ENCODE measurements at regions not wholly inside any gene's neighbourhood (a gene's known extent, or its start where the extent isn't known, plus 50 kb on each side); places are given as distances from the start of the nearest gene placed in this dataset.

DNA sequence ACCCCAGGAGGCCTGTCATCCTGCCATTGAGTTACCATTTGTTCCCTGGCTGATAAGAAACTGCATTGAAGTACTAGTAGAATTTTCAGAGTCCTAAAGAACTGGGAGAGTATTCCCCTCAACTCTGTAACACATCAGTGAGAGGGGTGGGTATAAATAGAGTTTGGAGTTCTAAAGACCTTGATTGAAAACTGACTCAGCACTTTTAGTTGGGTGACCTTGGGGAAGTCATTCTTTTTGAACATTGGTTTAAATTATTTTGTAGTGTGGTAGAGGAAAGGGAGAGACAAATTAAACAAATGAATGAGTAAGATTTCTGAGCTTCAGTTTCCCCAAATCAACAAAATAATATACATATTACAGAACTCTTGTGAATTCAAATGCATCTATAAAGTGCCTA lies 344.5 kb upstream of the THBS1 start:
- Histone ChIP-seq H3K9me3 (ENCODE audit: control insufficient read depth in 1 of 2, low read length in 2 of 2) (no peaks in the 10 kb centered on the region), H3K27ac (ENCODE audit: low read length) (no peak overlapping the region), H3K27me3 (ENCODE audit: low read depth, low read length) (no peaks in the 10 kb centered on the region), H3K4me3 (ENCODE audit: low read depth in 1 of 2, low read length in 2 of 2) (no peak overlapping the region), H3K4me1 (ENCODE audit: control insufficient read depth in 1 of 2, insufficient read depth in 2 of 2, low read length in 2 of 2) (peaks cover 0 to 8% of the 10 kb centered on the region in 2 donors), H3K36me3 (ENCODE audit: control insufficient read depth in 1 of 2, insufficient read depth in 2 of 2, low read length in 2 of 2) (no peaks in the 10 kb centered on the region)

DNA sequence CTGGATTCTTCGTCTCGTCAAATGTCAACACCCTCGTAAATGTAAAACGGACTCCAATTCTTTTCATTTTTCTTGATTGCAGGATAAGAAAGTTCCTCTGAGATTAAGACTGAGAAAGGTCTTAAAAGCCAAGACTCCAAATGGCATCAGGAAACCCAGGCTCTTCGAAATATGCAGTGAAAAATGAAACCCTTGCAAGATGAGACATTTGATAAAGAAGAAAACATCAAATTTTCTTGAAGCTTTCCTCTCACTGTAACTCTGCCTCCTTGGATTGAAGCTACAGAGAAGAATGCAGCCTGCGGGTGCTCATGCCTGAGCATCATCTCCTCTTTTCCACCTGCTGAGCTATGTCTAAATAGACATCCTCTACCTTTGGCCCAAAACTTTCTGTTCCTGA lies 342.4 kb upstream of the THBS1 start:
- no peaks in the 10 kb centered on the region for H3K27me3 ChIP-seq (ENCODE audit: low read depth, low read length)
- H3K4me1 ChIP-seq (ENCODE audit: control insufficient read depth in 1 of 2, insufficient read depth in 2 of 2, low read length in 2 of 2) = no peaks in the 10 kb centered on the region
- no peaks in the 10 kb centered on the region for H3K9me3 ChIP-seq (ENCODE audit: control insufficient read depth in 1 of 2, low read length in 2 of 2)
- H3K27ac ChIP-seq (ENCODE audit: low read length) = no peak overlapping the region
- H3K4me3 ChIP-seq (ENCODE audit: low read depth in 1 of 2, low read length in 2 of 2) = no peak overlapping the region
- H3K36me3 ChIP-seq (ENCODE audit: control insufficient read depth in 1 of 2, insufficient read depth in 2 of 2, low read length in 2 of 2) = no peaks in the 10 kb centered on the region

DNA sequence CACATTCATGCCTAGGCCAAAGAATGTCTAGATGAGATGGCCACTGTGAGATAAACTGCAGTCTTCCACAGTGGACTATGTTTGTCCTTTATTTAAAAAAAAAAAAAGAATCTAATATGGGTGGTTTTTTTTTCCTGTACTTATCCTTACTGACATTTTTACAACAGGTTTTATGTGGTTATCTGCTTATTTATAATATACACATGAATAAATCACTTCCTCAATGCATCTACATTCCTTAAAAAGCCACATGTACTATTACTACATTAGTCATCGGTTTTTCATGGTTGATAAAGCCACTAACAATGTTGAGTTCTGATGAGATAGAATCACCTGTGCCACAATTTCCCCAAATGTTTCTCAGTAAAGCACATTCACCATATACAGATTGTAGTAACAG lies 341.3 kb upstream of the THBS1 start:
- H3K4me1 ChIP-seq (ENCODE audit: control insufficient read depth in 1 of 2, insufficient read depth in 2 of 2, low read length in 2 of 2) = no peaks in the 10 kb centered on the region
- H3K4me3 ChIP-seq (ENCODE audit: low read depth in 1 of 2, low read length in 2 of 2) = no peak overlapping the region
- no peaks in the 10 kb centered on the region for H3K9me3 ChIP-seq (ENCODE audit: control insufficient read depth in 1 of 2, low read length in 2 of 2)
- H3K27ac ChIP-seq (ENCODE audit: low read length) = no peak overlapping the region
- H3K27me3 ChIP-seq (ENCODE audit: low read depth, low read length) = no peaks in the 10 kb centered on the region
- H3K36me3 ChIP-seq (ENCODE audit: control insufficient read depth in 1 of 2, insufficient read depth in 2 of 2, low read length in 2 of 2) = no peaks in the 10 kb centered on the region

DNA sequence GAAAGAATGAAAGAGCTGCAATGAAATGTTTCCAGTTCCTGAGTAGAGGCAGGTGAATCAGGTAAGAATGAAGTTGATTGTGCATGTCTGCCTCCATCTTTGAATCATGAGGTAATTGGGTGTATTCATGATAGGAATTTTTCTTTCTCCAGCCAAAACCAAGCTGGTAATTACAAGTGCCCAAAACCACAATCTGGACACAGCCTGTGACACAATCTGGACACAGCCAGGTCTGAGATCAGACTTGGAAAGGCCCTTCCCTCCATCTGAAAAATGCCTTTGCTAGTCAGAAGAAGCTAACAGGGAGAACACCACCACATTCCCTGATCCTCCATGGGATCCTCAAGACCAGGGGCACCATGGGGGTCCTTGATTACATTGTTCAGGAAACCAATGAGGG lies 338.5 kb upstream of the THBS1 start:
- Histone ChIP-seq H3K9me3 (ENCODE audit: control insufficient read depth in 1 of 2, low read length in 2 of 2) (no peaks in the 10 kb centered on the region), H3K4me3 (ENCODE audit: low read depth in 1 of 2, low read length in 2 of 2) (no peak overlapping the region), H3K27ac (ENCODE audit: low read length) (no peak overlapping the region), H3K36me3 (ENCODE audit: control insufficient read depth in 1 of 2, insufficient read depth in 2 of 2, low read length in 2 of 2) (no peaks in the 10 kb centered on the region), H3K27me3 (ENCODE audit: low read depth, low read length) (no peaks in the 10 kb centered on the region), H3K4me1 (ENCODE audit: control insufficient read depth in 1 of 2, insufficient read depth in 2 of 2, low read length in 2 of 2) (no peaks in the 10 kb centered on the region)

DNA sequence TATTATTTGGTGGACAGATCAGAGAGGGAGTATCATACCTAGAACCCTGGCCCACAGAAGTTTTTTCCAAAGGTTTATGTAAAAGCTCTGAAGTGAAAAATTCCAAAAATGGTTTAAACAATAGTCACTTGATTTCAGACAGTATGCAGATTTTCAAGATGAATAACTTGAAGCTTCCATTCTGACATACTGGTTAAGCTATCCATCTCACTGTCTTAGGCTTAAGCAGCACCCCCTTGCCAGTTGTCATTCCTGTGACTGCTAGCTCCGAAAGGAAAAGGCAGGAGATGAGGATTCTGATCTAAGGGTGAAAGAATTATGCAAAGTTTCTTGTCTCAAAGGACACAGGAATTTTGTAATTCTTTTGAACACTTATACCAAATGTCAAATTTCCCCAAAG lies 337.5 kb upstream of the THBS1 start:
- no peak overlapping the region for H3K4me3 ChIP-seq (ENCODE audit: low read depth in 1 of 2, low read length in 2 of 2)
- no peaks in the 10 kb centered on the region for H3K4me1 ChIP-seq (ENCODE audit: control insufficient read depth in 1 of 2, insufficient read depth in 2 of 2, low read length in 2 of 2)
- H3K36me3 ChIP-seq (ENCODE audit: control insufficient read depth in 1 of 2, insufficient read depth in 2 of 2, low read length in 2 of 2) = no peaks in the 10 kb centered on the region

DNA sequence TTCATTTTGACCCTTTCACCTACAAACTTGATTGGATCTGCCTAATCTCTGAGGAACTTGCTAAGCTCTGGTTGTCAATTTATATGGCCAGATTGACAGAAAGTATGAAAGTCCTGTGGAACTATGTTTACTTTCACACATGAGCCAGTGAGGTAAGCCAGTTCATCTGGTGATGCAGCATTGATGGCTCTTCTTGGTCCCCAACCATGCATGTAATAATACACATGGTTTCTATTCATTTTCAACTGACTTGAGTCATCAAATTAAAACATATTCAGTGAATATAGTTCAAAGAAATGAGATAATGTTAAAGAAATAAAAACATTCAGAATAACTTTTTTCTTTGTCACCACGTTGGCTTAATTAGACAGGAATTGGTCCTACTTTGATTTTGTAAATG lies 336.1 kb upstream of the THBS1 start:
- no peak overlapping the region for H3K4me3 ChIP-seq (ENCODE audit: low read depth in 1 of 2, low read length in 2 of 2)
- no peaks in the 10 kb centered on the region for H3K36me3 ChIP-seq (ENCODE audit: control insufficient read depth in 1 of 2, insufficient read depth in 2 of 2, low read length in 2 of 2)
- H3K27ac ChIP-seq (ENCODE audit: low read length) = no peak overlapping the region
- no peaks in the 10 kb centered on the region for H3K4me1 ChIP-seq (ENCODE audit: control insufficient read depth in 1 of 2, insufficient read depth in 2 of 2, low read length in 2 of 2)
- H3K27me3 ChIP-seq (ENCODE audit: low read depth, low read length) = no peaks in the 10 kb centered on the region
- no peaks in the 10 kb centered on the region for H3K9me3 ChIP-seq (ENCODE audit: control insufficient read depth in 1 of 2, low read length in 2 of 2)

More for the DNA sequence above, 337.5 kb upstream of the THBS1 start:
- Histone ChIP-seq H3K27me3 (ENCODE audit: low read depth, low read length) (no peaks in the 10 kb centered on the region), H3K27ac (ENCODE audit: low read length) (no peak overlapping the region), H3K9me3 (ENCODE audit: control insufficient read depth in 1 of 2, low read length in 2 of 2) (no peaks in the 10 kb centered on the region)

DNA sequence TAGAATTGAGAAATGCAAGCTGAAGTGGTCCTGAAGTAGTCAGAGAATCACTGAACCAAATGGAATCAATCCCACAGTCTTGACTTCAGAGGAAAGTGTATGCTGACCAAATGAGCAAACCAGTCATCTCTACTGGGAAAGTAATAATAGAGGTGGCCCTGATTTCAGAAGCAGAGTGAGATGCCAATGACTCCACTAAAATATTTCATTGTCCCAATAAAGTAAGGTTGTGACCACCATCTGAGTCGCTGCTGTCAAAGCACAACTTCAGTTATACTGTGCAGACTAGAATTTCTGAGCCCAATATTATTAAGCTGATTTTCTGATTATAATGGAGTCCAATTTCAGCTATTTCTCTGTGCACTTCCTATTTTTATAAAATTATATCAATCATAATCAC lies 334.4 kb upstream of the THBS1 start:
- no peaks in the 10 kb centered on the region for H3K9me3 ChIP-seq (ENCODE audit: control insufficient read depth in 1 of 2, low read length in 2 of 2)
- no peaks in the 10 kb centered on the region for H3K4me1 ChIP-seq (ENCODE audit: control insufficient read depth in 1 of 2, insufficient read depth in 2 of 2, low read length in 2 of 2)
- H3K4me3 ChIP-seq (ENCODE audit: low read depth in 1 of 2, low read length in 2 of 2) = no peak overlapping the region
- H3K36me3 ChIP-seq (ENCODE audit: control insufficient read depth in 1 of 2, insufficient read depth in 2 of 2, low read length in 2 of 2) = no peaks in the 10 kb centered on the region
- H3K27ac ChIP-seq (ENCODE audit: low read length) = no peak overlapping the region
- no peaks in the 10 kb centered on the region for H3K27me3 ChIP-seq (ENCODE audit: low read depth, low read length)

DNA sequence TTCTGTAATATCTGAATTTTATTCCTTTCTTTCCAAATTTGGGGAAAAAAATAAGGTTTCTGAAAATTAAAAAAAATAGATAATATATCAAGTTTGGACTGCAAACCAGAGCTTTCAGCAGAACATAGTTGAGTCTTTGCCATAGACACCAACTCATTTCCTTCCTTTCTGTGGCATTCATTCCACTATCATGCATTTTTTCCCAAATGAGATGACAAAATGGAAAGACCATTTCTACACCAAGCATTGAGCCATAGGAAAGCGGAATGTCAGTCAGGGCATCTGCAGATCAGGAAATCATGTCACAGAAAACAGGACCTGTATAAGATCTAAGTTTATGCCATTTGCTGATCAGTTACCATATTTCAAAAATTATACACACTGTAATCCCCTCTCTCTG lies 333.3 kb upstream of the THBS1 start:
- no peak overlapping the region for H3K27ac ChIP-seq (ENCODE audit: low read length)

DNA sequence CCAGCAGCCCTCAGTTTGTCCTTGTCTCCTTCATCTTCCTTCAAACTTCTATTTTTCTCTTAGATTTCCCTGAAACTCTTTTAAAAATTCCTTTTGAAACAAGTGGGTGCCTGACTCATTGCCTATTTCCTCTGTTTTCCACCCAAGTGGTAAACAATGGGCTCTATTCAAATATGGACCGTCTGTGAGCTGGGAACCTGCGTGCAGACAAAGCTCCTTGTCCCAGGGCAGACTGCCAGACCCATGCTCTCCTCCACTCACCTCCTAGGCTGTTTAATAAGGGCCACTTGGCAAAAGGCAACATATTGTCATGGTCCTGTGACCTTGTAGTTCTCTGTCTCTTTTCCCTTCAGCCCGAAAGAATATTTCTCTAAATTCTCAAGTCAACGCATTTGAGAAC lies 332.7 kb upstream of the THBS1 start:
- H3K27me3 ChIP-seq (ENCODE audit: low read depth, low read length) = no peaks in the 10 kb centered on the region
- no peak overlapping the region for H3K4me3 ChIP-seq (ENCODE audit: low read depth in 1 of 2, low read length in 2 of 2)
- no peaks in the 10 kb centered on the region for H3K9me3 ChIP-seq (ENCODE audit: control insufficient read depth in 1 of 2, low read length in 2 of 2)
- no peak overlapping the region for H3K27ac ChIP-seq (ENCODE audit: low read length)
- no peaks in the 10 kb centered on the region for H3K36me3 ChIP-seq (ENCODE audit: control insufficient read depth in 1 of 2, insufficient read depth in 2 of 2, low read length in 2 of 2)
- H3K4me1 ChIP-seq (ENCODE audit: control insufficient read depth in 1 of 2, insufficient read depth in 2 of 2, low read length in 2 of 2) = no peaks in the 10 kb centered on the region

More for the DNA sequence above, 333.3 kb upstream of the THBS1 start:
- Histone ChIP-seq H3K4me1 (ENCODE audit: control insufficient read depth in 1 of 2, insufficient read depth in 2 of 2, low read length in 2 of 2) (no peaks in the 10 kb centered on the region), H3K4me3 (ENCODE audit: low read depth in 1 of 2, low read length in 2 of 2) (no peak overlapping the region), H3K9me3 (ENCODE audit: control insufficient read depth in 1 of 2, low read length in 2 of 2) (no peaks in the 10 kb centered on the region), H3K27me3 (ENCODE audit: low read depth, low read length) (no peaks in the 10 kb centered on the region), H3K36me3 (ENCODE audit: control insufficient read depth in 1 of 2, insufficient read depth in 2 of 2, low read length in 2 of 2) (no peaks in the 10 kb centered on the region)

DNA sequence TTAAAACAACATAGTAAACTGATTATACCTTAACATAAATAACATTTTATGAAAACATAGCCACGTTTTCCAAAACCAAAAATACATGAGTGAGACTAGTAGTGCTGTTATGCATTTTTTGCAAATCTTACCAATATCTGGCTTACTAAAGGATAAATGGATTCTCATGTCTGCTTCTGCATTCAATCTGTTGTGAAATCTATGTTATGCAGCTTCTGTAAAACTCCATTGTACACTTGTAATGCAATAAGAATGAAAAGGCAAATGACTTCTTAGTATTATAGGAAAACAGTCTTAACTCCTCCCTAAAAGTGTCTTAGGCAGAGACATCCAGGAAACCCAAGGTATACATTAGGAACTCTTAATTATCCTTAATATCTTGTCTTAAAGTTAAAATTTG lies 330.9 kb upstream of the THBS1 start:
- H3K36me3 ChIP-seq (ENCODE audit: control insufficient read depth in 1 of 2, insufficient read depth in 2 of 2, low read length in 2 of 2) = no peaks in the 10 kb centered on the region

DNA sequence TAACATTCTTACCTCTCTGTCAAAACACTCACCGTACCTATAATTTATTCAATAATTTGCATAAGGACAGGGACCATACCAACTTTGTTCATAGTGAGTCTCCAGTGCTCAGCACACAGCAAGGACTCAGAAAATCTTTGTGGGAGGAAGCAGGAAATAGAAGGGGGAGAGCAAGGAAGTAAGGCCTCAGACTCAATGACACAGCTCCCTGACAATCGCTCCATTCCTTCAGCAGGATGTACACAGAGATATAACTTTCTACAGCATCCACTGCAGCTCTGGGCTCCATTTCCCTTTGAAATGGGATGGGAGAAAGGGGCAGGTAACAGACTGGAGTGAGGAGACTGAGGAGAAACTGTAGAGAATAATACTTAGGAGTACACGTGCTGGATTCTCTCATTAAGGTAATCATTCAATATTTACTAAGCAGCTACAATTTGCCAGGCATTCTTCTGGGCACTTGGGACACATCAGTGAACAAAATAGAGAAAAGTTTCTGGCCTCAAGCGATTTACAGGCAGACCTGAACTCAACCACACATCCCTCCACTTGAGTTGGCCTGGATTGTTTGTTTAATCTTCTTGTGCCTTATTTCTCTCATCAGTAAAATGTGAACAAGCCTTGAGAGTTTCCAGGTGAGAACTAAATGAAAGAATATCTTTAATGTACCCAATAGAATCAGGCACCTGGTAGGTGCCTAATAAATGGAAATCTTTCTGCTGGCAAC lies 330.3 kb upstream of the THBS1 start:
- no peaks in the 10 kb centered on the region for H3K36me3 ChIP-seq (ENCODE audit: control insufficient read depth in 1 of 2, insufficient read depth in 2 of 2, low read length in 2 of 2)
- no peak overlapping the region for H3K27ac ChIP-seq (ENCODE audit: low read length)
- no peaks in the 10 kb centered on the region for H3K4me1 ChIP-seq (ENCODE audit: control insufficient read depth in 1 of 2, insufficient read depth in 2 of 2, low read length in 2 of 2)
- H3K27me3 ChIP-seq (ENCODE audit: low read depth, low read length) = no peaks in the 10 kb centered on the region
- no peaks in the 10 kb centered on the region for H3K9me3 ChIP-seq (ENCODE audit: control insufficient read depth in 1 of 2, low read length in 2 of 2)
- no peak overlapping the region for H3K4me3 ChIP-seq (ENCODE audit: low read depth in 1 of 2, low read length in 2 of 2)

More for the DNA sequence above, 330.9 kb upstream of the THBS1 start:
- Histone ChIP-seq H3K27me3 (ENCODE audit: low read depth, low read length) (no peaks in the 10 kb centered on the region), H3K27ac (ENCODE audit: low read length) (no peak overlapping the region), H3K4me3 (ENCODE audit: low read depth in 1 of 2, low read length in 2 of 2) (no peak overlapping the region), H3K9me3 (ENCODE audit: control insufficient read depth in 1 of 2, low read length in 2 of 2) (no peaks in the 10 kb centered on the region), H3K4me1 (ENCODE audit: control insufficient read depth in 1 of 2, insufficient read depth in 2 of 2, low read length in 2 of 2) (no peaks in the 10 kb centered on the region)

Data from muscle layer of duodenum (tissue), 2 donors.